ENCODE measurements at regions not wholly inside any gene's neighbourhood (a gene's known extent, or its start where the extent isn't known, plus 50 kb on each side); places are given as distances from the start of the nearest gene placed in this dataset.
A peak's percentile ranks its signal among the peaks of the same experiment; 100 is the strongest.

- no peak for TF ChIP-seq EP300 (IDR thresholded peaks at IDR 0.05; ENCODE audit: borderline replicate concordance)
- no peak for TF ChIP-seq TAF1 (IDR thresholded peaks at IDR 0.05; ENCODE audit: low read depth)
- TF ChIP-seq NFIC (IDR thresholded peaks at IDR 0.05), result no peak
- no peak for TF ChIP-seq ZBTB7A (IDR thresholded peaks at IDR 0.05; ENCODE audit: low read depth)
- TF ChIP-seq TEAD4 (IDR thresholded peaks at IDR 0.05), result no peak
- TF ChIP-seq, protein P1, sequence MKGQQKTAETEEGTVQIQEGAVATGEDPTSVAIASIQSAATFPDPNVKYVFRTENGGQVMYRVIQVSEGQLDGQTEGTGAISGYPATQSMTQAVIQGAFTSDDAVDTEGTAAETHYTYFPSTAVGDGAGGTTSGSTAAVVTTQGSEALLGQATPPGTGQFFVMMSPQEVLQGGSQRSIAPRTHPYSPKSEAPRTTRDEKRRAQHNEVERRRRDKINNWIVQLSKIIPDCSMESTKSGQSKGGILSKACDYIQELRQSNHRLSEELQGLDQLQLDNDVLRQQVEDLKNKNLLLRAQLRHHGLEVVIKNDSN (IDR thresholded peaks at IDR 0.05), result no peak
Measured at GRCh38 chr7:20954711-20955619, 168.3 kb upstream of the SP8 start.

GRCh38 chr7:20958572-20958971 lies 171.9 kb upstream of the SP8 start:
- TF ChIP-seq YY1 (IDR thresholded peaks at IDR 0.05; ENCODE audit: low read depth) (no peak), REST (IDR thresholded peaks at IDR 0.05; ENCODE audit: low read depth) (no peak), EGR1 (IDR thresholded peaks at IDR 0.05) (no peak), CREB1 (IDR thresholded peaks at IDR 0.05; ENCODE audit: low read depth) (no peak), ZBTB7A (IDR thresholded peaks at IDR 0.05; ENCODE audit: low read depth) (no peak), RAD21 (IDR thresholded peaks at IDR 0.05; ENCODE audit: low read depth) (no peak), CEBPB (IDR thresholded peaks at IDR 0.05) (no peak), NFIC (IDR thresholded peaks at IDR 0.05) (no peak), EP300 (IDR thresholded peaks at IDR 0.05; ENCODE audit: borderline replicate concordance) (no peak), TEAD4 (IDR thresholded peaks at IDR 0.05) (no peak), FOXM1 (IDR thresholded peaks at IDR 0.05; ENCODE audit: borderline replicate concordance, low read depth) (no peak), TCF12 (IDR thresholded peaks at IDR 0.05; ENCODE audit: low read depth) (no peak), TAF1 (IDR thresholded peaks at IDR 0.05; ENCODE audit: low read depth) (no peak)
- TF ChIP-seq, protein P1 (IDR thresholded peaks at IDR 0.05), result no peak
- TF ChIP-seq, protein P2, sequence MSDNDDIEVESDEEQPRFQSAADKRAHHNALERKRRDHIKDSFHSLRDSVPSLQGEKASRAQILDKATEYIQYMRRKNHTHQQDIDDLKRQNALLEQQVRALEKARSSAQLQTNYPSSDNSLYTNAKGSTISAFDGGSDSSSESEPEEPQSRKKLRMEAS (IDR thresholded peaks at IDR 0.05), result no peak

DNA sequence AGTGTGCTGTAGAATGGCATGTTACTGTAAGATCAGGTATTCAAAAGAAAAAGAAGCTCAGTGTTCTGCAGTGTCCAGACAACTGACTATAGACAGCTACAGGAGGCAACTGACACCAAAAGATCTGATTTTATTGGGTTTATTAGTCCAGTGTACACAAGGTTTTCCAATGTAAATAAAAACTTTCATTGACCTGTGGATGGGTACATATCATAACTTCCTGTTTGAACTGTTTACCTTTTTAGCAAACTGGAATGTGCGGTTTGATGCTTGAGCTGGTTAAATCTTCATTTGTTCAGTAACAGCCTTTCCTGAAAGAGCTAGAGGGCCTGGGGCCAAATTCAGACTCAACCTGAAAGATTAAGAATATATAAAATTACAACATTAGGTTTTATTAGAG lies 172.6 kb upstream of the SP8 start:
- TF ChIP-seq RAD21 (IDR thresholded peaks at IDR 0.05; ENCODE audit: low read depth) (no peak), EGR1 (IDR thresholded peaks at IDR 0.05) (no peak), NFIC (IDR thresholded peaks at IDR 0.05) (no peak), TAF1 (IDR thresholded peaks at IDR 0.05; ENCODE audit: low read depth) (no peak), CREB1 (IDR thresholded peaks at IDR 0.05; ENCODE audit: low read depth) (no peak), REST (IDR thresholded peaks at IDR 0.05; ENCODE audit: low read depth) (no peak), TEAD4 (IDR thresholded peaks at IDR 0.05) (no peak), CEBPB (IDR thresholded peaks at IDR 0.05) (no peak), YY1 (IDR thresholded peaks at IDR 0.05; ENCODE audit: low read depth) (no peak)
- TF ChIP-seq, protein P2 (IDR thresholded peaks at IDR 0.05), result no peak

DNA sequence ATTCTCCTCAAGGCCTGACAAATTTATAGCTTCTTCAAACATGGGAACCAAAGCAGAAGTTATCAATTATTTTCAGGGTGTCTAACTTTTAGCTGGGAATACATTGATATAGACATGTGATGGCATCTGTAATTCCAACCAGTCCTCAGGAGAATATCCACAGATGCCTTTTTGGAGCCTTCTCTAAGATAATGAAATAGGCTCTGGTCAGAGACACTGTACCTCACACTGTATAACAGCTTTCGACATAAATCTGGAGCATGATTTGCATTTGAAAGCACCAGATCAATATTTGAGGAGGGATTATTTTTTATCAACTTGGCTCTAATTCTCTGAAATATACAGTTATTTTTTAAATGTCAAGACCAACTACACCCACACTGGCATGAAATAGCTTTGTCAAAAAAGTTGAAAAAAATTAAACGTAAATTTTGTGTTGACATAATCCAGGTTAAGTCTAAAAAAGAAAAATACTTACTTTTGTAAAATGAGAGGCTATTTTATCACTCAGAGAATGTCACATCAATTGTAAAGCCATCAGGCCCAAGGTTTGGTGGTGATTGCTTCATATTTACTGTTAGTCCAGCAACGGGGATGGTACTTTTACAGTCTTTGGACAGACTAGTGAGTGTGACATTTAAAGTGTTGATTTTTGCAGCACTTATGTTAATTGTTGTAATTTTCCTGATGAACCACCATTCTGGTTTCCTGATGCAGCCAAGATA lies 177.0 kb upstream of the SP8 start:
- TF ChIP-seq YY1 (IDR thresholded peaks at IDR 0.05; ENCODE audit: low read depth), result no peak
- no peak for TF ChIP-seq CEBPB (IDR thresholded peaks at IDR 0.05)
- no peak for TF ChIP-seq FOXM1 (IDR thresholded peaks at IDR 0.05; ENCODE audit: borderline replicate concordance, low read depth)

DNA sequence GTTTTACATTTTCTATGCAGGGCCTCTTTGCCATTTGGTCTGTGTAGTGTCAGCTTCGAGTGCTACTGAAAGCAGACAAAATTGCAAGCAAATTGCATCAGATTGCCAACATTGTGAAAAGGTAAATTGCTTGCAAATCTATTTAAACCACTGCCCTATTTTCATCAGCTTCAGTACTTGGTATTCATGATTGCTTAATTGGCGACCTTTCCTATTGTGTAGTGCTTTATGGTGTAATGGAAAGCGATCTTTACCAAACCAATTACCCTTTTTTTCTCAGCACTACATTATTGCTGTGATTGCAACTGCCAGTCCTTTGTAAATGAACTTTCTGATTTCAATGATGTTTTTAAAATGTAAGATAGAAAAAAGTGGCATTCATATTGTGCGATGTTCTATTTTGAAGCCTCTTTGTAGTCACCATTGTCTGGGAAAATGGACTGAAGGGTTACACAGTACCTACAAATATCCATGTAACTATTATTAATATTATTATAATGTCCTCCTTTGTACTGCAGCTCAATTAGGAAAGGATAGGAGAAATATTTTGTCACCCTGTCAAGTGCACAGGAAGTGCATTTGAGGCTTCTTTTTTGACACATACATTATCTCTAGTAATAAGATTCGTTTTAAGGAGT lies 177.7 kb upstream of the SP8 start:
- TF ChIP-seq CEBPB (IDR thresholded peaks at IDR 0.05) (peak; percentile 45; the same call in 1 of the 2 replicates), TEAD4 (IDR thresholded peaks at IDR 0.05) (no peak)
